ENCODE measurements at regions not wholly inside any gene's neighbourhood (a gene's known extent, or its start where the extent isn't known, plus 50 kb on each side); places are given as distances from the start of the nearest gene placed in this dataset.

DNA sequence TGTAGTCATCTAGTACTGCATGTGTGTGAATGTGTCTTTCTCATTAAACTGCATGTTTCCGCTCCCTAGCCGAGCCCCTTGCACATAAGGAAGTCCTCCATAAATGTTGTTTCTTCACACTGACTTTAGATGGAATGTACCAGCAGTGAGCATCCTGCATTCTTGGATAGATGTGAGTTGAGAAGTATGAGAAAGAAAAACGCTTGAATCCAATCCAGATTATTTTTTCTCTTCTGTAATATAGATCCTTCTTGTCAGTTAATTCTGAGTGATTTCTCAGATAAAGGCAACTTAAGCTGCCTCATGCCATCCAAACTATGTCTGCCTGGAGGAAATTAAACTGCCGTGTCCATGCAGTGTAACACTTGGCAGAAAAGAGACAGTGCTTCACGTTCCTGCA, 268.1 kb upstream of the ISX start:
- dilution Hi-C loops (cut with MboI; ENCODE audit: extremely low pct_ligation_motif_present, low sequenced_read_pairs) (no loop called here), intact Hi-C loops (cut with micrococcal nuclease) (no loop called here)
- no peak overlapping the region for H2AFZ ChIP-seq (ENCODE audit: low read depth, low read length)
- no peaks in the 10 kb centered on the region for H4K20me1 ChIP-seq (replicated peaks; ENCODE audit: control insufficient read depth, extremely low read depth, insufficient read depth, low read length)
- no peak overlapping the region for H3K4me3 ChIP-seq (replicated peaks in 1 of 3; ENCODE audit: insufficient read depth in 1 of 3, low read depth in 1 of 3, low read length in 3 of 3)
- no peaks in the 10 kb centered on the region for H3K9me1 ChIP-seq (replicated peaks; ENCODE audit: control insufficient read depth, extremely low read depth, insufficient read depth, low read length)
- no peaks in the 10 kb centered on the region for H3K79me2 ChIP-seq (ENCODE audit: control insufficient read depth, insufficient read depth, low read length)
- TF ChIP-seq MYC (IDR thresholded peaks at IDR 0.05; ENCODE audit: low read depth, low read length) (no peak), EZH2 (IDR thresholded peaks at IDR 0.05; ENCODE audit: borderline replicate concordance, low read depth, low read length, severe bottlenecking) (no peak), POLR2A (IDR thresholded peaks at IDR 0.05; ENCODE audit: low read depth, low read length) (no peak), GATA2 (IDR thresholded peaks at IDR 0.05; ENCODE audit: insufficient read depth, insufficient read length, low read depth, low read length) (no peak), POLR2AphosphoS5 (IDR thresholded peaks at IDR 0.05; ENCODE audit: insufficient read depth, low read depth, low read length) (no peak), FOS (IDR thresholded peaks at IDR 0.05; ENCODE audit: borderline replicate concordance, insufficient read depth, low read length) (no peak), JUN (IDR thresholded peaks at IDR 0.05; ENCODE audit: borderline replicate concordance, insufficient read depth, insufficient read length, low read depth) (no peak)
- TF ChIP-seq, protein P1, sequence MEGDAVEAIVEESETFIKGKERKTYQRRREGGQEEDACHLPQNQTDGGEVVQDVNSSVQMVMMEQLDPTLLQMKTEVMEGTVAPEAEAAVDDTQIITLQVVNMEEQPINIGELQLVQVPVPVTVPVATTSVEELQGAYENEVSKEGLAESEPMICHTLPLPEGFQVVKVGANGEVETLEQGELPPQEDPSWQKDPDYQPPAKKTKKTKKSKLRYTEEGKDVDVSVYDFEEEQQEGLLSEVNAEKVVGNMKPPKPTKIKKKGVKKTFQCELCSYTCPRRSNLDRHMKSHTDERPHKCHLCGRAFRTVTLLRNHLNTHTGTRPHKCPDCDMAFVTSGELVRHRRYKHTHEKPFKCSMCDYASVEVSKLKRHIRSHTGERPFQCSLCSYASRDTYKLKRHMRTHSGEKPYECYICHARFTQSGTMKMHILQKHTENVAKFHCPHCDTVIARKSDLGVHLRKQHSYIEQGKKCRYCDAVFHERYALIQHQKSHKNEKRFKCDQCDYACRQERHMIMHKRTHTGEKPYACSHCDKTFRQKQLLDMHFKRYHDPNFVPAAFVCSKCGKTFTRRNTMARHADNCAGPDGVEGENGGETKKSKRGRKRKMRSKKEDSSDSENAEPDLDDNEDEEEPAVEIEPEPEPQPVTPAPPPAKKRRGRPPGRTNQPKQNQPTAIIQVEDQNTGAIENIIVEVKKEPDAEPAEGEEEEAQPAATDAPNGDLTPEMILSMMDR (IDR thresholded peaks at IDR 0.05; ENCODE audit: extremely low read depth in 1 of 2, insufficient read depth in 1 of 2, low read depth in 1 of 2, low read length in 2 of 2) = no peak
- TF ChIP-seq, protein P2, sequence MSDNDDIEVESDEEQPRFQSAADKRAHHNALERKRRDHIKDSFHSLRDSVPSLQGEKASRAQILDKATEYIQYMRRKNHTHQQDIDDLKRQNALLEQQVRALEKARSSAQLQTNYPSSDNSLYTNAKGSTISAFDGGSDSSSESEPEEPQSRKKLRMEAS (IDR thresholded peaks at IDR 0.05; ENCODE audit: insufficient read depth, insufficient read length) = no peak
- CTCF ChIA-PET = no interaction called here
- H3K4me2 ChIP-seq (ENCODE audit: insufficient read depth, low read length) = no peak overlapping the region
- no peaks in the 10 kb centered on the region for H3K27me3 ChIP-seq (ENCODE audit: control insufficient read depth in 2 of 2, insufficient read depth in 2 of 2, low read length in 2 of 2)
- H3K36me3 ChIP-seq (ENCODE audit: control insufficient read depth in 2 of 2, extremely low read depth in 1 of 2, insufficient read depth in 2 of 2, low read length in 2 of 2) = no peaks in the 10 kb centered on the region
- H3K9me3 ChIP-seq (replicated peaks; ENCODE audit: control insufficient read depth, insufficient read depth, low read length) = peaks cover 10% of the 10 kb centered on the region
- BruUV-seq (replicated peaks) = no TSS peak
- H3K4me1 ChIP-seq (ENCODE audit: control insufficient read depth, extremely low read depth, insufficient read depth, low read length) = no peaks in the 10 kb centered on the region
- POLR2A ChIA-PET = no interaction called here
- H3K9ac ChIP-seq (replicated peaks; ENCODE audit: extremely low read depth, insufficient read depth, low read length) = no peak overlapping the region
- DNase-seq (ENCODE audit: low read depth, low spot score) = no peak
- H3K27ac ChIP-seq (ENCODE audit: insufficient read depth, low read depth, low read length) = no peak overlapping the region
- FAIRE-seq = no peak

Measured in endothelial cell of umbilical vein (primary cell).